Keratinocyte (primary cell): ENCODE measurements at regions not wholly inside any gene's neighbourhood (a gene's known extent, or its start where the extent isn't known, plus 50 kb on each side); places are given as distances from the start of the nearest gene placed in this dataset.

Experiments used
- DNase-seq: peaks from one replicate; pipeline ENCODE4 v3.0.0-alpha.2; 2011; ENCODE audit warnings: low read depth, missing footprints, low spot score
- FAIRE-seq: peaks from 2 replicates; lab custom pipeline; 2011; peaks lifted over from hg19 to GRCh38; lab: Jason Lieb, UNC
- H2AFZ ChIP-seq: 2 replicates; pipeline ENCODE4 v1.6.0; 2012; ENCODE audit warnings: low read length, control low read depth, inconsistent platforms; ENCODE audit not compliant: control insufficient read depth
- H3K27ac ChIP-seq: 2 replicates; pipeline ENCODE4 v1.5.1; 2011; ENCODE audit warnings: low read length; ENCODE audit not compliant: control insufficient read depth, insufficient read depth
- H3K27me3 ChIP-seq: 3 replicates; pipeline ENCODE4 v1.6.0; 2011; ENCODE audit warnings: low read length; ENCODE audit not compliant: control insufficient read depth, insufficient read depth; ENCODE audit errors: extremely low read depth
- H3K36me3 ChIP-seq, 2 experiments: 2 replicates in 1 of 2; 3 replicates in 1 of 2; pipeline ENCODE4 v1.5.1; 2011; ENCODE audit warnings: low read length in 2 of 2, mild to moderate bottlenecking in 1 of 2; ENCODE audit not compliant: control insufficient read depth in 2 of 2, insufficient read depth in 2 of 2; ENCODE audit errors: extremely low read depth in 1 of 2
- H3K4me1 ChIP-seq: 3 replicates; pipeline ENCODE4 v1.5.1; 2011; ENCODE audit warnings: low read length; ENCODE audit not compliant: control insufficient read depth, insufficient read depth; ENCODE audit errors: extremely low read depth
- H3K4me2 ChIP-seq: 3 replicates; pipeline ENCODE4 v1.6.0; 2011; ENCODE audit warnings: low read depth, low read length; ENCODE audit not compliant: control insufficient read depth, insufficient read depth; ENCODE audit errors: extremely low read depth
- H3K4me3 ChIP-seq, 3 experiments: fragments of 200-600 bp in 1 of 3; sonication (generic) in 1 of 3; 2 replicates in 2 of 3; 3 replicates in 1 of 3; pipeline ENCODE4 v1.5.1; 2011 to 2016; ENCODE audit warnings: low read length in 3 of 3, mild to moderate bottlenecking in 3 of 3, control low read depth in 2 of 3, inconsistent platforms in 1 of 3, low read depth in 1 of 3, mixed read lengths in 1 of 3, mixed run types in 1 of 3, moderate library complexity in 1 of 3; ENCODE audit not compliant: control insufficient read depth in 2 of 3, insufficient read depth in 2 of 3; ENCODE audit errors: extremely low read depth in 1 of 3
- H3K79me2 ChIP-seq: 2 replicates; pipeline ENCODE4 v1.6.0; 2012; ENCODE audit warnings: low read length; ENCODE audit not compliant: control insufficient read depth, insufficient read depth
- H3K9ac ChIP-seq: 3 replicates; pipeline ENCODE4 v1.6.0; 2011; ENCODE audit warnings: low read length; ENCODE audit not compliant: control insufficient read depth, insufficient read depth; ENCODE audit errors: extremely low read depth
- H3K9me1 ChIP-seq: 3 replicates; pipeline ENCODE4 v1.6.0; 2011; ENCODE audit warnings: low read length; ENCODE audit not compliant: control insufficient read depth, insufficient read depth; ENCODE audit errors: extremely low read depth
- H3K9me3 ChIP-seq: 2 replicates; pipeline ENCODE4 v1.5.1; 2012; ENCODE audit warnings: low read depth, low read length; ENCODE audit not compliant: control insufficient read depth
- H4K20me1 ChIP-seq: 3 replicates; pipeline ENCODE4 v1.6.0; 2011; ENCODE audit warnings: low read length; ENCODE audit not compliant: control insufficient read depth, insufficient read depth; ENCODE audit errors: extremely low read depth
- CTCF ChIP-seq, 3 experiments: IDR thresholded peaks in 1 of 3; conservative IDR thresholded peaks in 1 of 3; optimal IDR thresholded peaks in 1 of 3; 2 replicates in 2 of 3; 3 replicates in 1 of 3; pipeline versions ENCODE3 to v1.5.1; 2011; ENCODE audit warnings: low read length in 3 of 3, mild to moderate bottlenecking in 3 of 3, moderate library complexity in 2 of 3, control low read depth in 1 of 3, inconsistent platforms in 1 of 3; ENCODE audit not compliant: insufficient read depth in 2 of 3; ENCODE audit errors: extremely low read depth in 1 of 3
- EZH2 ChIP-seq: IDR thresholded peaks from one replicate; pipeline ENCODE4 v1.6.1; 2012; ENCODE audit warnings: inconsistent platforms, mild to moderate bottlenecking, low read length, moderate library complexity
- dilution Hi-C: fragments of 300-500 bp; cut with MboI; formaldehyde crosslinking; loops from one replicate; pipeline ENCODE4 v1.7.0; 2020; ENCODE audit warnings: low sequenced_read_pairs; ENCODE audit not compliant: extremely low pct_ligation_motif_present

GRCh38 chr7:25895792-25896171 lies 256.2 kb upstream of the NFE2L3 start:
- no peaks in the 10 kb centered on the region for H4K20me1 ChIP-seq
- TF ChIP-seq EZH2 (no peak), CTCF (optimal IDR thresholded peaks at IDR 0.05 in 1 of 3, IDR thresholded peaks at IDR 0.05 in 1 of 3, conservative IDR thresholded peaks at IDR 0.05 in 1 of 3; ENCODE audit: extremely low read depth in 1 of 3, insufficient read depth in 2 of 3, low read length in 3 of 3) (no peak)
- DNase-seq (no peak), FAIRE-seq (no peak)
- no peak overlapping the region for H3K4me3 ChIP-seq
- peaks cover 21% of the 10 kb centered on the region for H3K4me1 ChIP-seq
- H3K79me2 ChIP-seq, result no peaks in the 10 kb centered on the region
- peak overlapping the region; percentile 23 for H2AFZ ChIP-seq
- no peak overlapping the region for H3K9ac ChIP-seq
- peak overlapping the region; percentile 26 for H3K4me2 ChIP-seq
- H3K36me3 ChIP-seq, result no peaks in the 10 kb centered on the region
- dilution Hi-C loops, result no loop called here
- H3K27ac ChIP-seq, result no peak overlapping the region
- no peaks in the 10 kb centered on the region for H3K9me1 ChIP-seq
- H3K27me3 ChIP-seq, result no peaks in the 10 kb centered on the region
- H3K9me3 ChIP-seq, result no peaks in the 10 kb centered on the region

GRCh38 chr7:25897261-25897782 lies 254.7 kb upstream of the NFE2L3 start:
- DNase-seq (no peak), FAIRE-seq (no peak)
- Histone ChIP-seq H3K4me2 (no peak overlapping the region), H4K20me1 (no peaks in the 10 kb centered on the region), H3K9ac (no peak overlapping the region), H3K4me1 (peaks cover 21% of the 10 kb centered on the region), H2AFZ (no peak overlapping the region), H3K9me1 (no peaks in the 10 kb centered on the region), H3K4me3 (no peak overlapping the region), H3K36me3 (no peaks in the 10 kb centered on the region), H3K27ac (no peak overlapping the region), H3K9me3 (no peaks in the 10 kb centered on the region), H3K27me3 (no peaks in the 10 kb centered on the region), H3K79me2 (no peaks in the 10 kb centered on the region)
- dilution Hi-C loops, result no loop called here
- TF ChIP-seq EZH2 (no peak), CTCF (optimal IDR thresholded peaks at IDR 0.05 in 1 of 3, IDR thresholded peaks at IDR 0.05 in 1 of 3, conservative IDR thresholded peaks at IDR 0.05 in 1 of 3; ENCODE audit: extremely low read depth in 1 of 3, insufficient read depth in 2 of 3, low read length in 3 of 3) (no peak)
